ENCODE measurements at regions not wholly inside any gene's neighbourhood (a gene's known extent, or its start where the extent isn't known, plus 50 kb on each side); places are given as distances from the start of the nearest gene placed in this dataset.
A peak's percentile ranks its signal among the peaks of the same experiment; 100 is the strongest.
"Not testable (repeated sequence)": the region's sequence is repeated elsewhere in the genome, so short reads cannot be mapped to it uniquely, and the experiment has no call there.

DNA sequence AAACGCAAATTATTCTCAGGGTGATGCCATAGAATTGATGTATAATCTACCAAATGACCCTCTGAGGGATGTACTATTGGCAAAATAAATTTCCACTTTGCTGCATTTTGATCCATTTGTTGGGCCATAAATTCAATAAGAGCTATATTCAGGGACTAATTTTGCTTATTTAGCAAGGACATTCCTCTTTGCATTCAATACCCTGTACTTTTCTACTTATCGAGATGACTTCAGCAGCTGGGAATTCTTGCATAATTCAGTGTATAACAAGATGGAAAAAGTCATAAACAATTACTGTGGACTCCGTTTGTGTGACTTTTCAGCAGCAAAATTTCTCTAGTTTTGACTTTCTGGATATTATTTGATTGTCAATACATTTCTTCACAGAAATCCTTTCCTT lies 744.7 kb upstream of the CCDC179 start:
- H3K27ac ChIP-seq: no peak overlapping the region

DNA sequence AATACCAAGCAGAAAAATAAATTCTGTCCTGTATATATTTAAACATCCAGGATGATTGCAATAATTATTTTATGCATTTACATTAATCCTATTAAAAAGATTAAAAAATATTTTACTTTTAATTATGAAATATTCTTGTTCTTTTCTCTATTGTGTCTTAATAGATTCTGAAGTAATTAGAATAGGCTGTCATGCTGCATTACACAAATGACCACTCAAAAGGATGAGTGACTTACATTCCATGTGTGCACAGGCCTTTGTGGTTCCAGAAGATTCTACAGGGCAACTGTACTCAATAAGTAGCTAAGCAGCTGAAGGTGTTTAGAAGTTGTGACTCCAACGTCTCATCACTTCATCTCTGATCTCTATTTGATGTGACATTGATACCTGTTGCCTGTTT lies 745.9 kb upstream of the CCDC179 start:
- TF ChIP-seq, protein P1, sequence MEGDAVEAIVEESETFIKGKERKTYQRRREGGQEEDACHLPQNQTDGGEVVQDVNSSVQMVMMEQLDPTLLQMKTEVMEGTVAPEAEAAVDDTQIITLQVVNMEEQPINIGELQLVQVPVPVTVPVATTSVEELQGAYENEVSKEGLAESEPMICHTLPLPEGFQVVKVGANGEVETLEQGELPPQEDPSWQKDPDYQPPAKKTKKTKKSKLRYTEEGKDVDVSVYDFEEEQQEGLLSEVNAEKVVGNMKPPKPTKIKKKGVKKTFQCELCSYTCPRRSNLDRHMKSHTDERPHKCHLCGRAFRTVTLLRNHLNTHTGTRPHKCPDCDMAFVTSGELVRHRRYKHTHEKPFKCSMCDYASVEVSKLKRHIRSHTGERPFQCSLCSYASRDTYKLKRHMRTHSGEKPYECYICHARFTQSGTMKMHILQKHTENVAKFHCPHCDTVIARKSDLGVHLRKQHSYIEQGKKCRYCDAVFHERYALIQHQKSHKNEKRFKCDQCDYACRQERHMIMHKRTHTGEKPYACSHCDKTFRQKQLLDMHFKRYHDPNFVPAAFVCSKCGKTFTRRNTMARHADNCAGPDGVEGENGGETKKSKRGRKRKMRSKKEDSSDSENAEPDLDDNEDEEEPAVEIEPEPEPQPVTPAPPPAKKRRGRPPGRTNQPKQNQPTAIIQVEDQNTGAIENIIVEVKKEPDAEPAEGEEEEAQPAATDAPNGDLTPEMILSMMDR (IDR thresholded peaks at IDR 0.05): no peak
- no peak for TF ChIP-seq ZFX (IDR thresholded peaks at IDR 0.05; ENCODE audit: borderline replicate concordance)

More for the DNA sequence above, 744.7 kb upstream of the CCDC179 start:
- TF ChIP-seq ZFX (IDR thresholded peaks at IDR 0.05; ENCODE audit: borderline replicate concordance): no peak
- TF ChIP-seq, protein P1 (IDR thresholded peaks at IDR 0.05): no peak

DNA sequence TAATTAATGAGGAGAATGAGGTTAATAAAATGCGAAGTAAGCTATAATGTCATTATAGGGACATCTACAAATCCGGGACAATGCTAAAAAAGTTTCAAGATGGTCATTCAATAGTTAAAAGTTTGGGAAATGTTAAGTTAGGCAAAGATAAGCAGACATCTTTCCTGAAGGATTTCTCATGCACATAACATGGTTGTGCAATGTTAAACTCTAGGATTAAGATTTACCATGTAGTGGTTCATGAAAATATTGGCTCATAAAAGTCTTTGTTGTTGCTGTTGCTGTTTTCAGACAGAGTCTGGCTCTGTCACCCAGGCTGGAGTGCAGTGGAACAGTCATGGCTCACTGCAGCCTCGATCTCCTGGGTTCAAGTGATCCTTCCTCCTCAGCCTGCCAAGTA lies 751.5 kb upstream of the CCDC179 start:
- TF ChIP-seq, protein P1 (IDR thresholded peaks at IDR 0.05): no peak
- no peak for TF ChIP-seq ZFX (IDR thresholded peaks at IDR 0.05; ENCODE audit: borderline replicate concordance)
- H3K27ac ChIP-seq: no peak overlapping the region

More for the DNA sequence above, 745.9 kb upstream of the CCDC179 start:
- 0 out of 2 replicates have a peak overlapping the region, but pooled peaks have one; percentile 3 for H3K27ac ChIP-seq

DNA sequence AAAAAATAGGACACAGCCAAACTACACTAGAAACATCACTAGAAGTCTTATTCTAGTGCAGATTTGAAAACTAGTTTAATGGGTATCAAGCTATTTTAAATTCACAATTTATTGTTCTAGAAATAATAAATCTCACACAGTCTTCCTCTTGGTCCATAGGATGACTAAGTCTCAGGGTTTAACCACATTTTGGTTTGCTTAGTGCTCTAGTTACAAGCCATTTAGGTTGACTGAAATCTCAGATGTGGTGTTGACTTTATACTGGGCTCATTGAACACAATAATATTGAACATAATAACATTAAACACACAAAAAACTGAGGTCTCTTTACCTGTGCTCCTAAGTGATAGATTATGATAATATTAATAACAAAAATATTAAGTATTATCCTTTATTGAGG lies 760.3 kb upstream of the CCDC179 start:
- H3K27ac ChIP-seq: no peak overlapping the region
- TF ChIP-seq ZFX (IDR thresholded peaks at IDR 0.05; ENCODE audit: borderline replicate concordance): no peak

DNA sequence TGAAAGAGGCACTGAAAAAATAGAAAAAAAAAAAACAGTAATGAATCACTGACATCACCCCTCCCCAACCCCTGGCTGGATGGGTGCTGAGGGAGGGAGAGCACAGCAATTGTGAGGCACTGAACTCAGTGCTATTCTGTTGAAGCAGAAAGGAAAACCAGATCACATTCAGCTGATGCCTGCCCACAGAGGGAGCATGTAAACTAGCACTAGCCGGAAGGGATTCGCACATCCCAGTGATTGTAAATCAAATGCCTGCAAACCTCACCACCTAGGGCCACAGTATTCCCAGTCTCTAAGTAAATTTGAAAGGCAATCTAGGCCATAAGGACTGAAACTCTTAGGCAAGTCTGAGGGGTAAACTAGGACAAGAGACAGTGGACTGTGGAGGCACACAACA lies 772.0 kb upstream of the CCDC179 start:
- no peak overlapping the region for H3K27ac ChIP-seq
- TF ChIP-seq, protein P1 (IDR thresholded peaks at IDR 0.05): no peak
- TF ChIP-seq ZFX (IDR thresholded peaks at IDR 0.05; ENCODE audit: borderline replicate concordance): no peak

DNA sequence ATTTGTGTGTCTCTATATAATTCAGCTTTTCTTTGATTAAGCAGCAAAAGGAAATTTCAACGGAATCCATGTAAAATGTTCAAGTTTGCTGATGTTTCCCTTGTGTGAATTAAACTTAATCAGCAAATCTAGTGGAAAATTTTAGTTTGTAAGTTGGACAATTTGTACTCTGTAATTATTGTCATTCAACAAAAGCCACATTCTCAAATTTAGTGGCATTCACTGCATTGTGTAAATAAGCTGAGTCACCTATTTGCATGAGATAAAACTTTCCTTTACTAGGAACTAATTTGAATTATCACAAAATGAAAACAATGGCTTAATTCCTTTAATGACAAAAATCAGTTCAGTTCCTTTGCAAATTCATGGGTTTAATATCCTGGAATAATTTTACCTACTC lies 784.2 kb upstream of the CCDC179 start:
- TF ChIP-seq, protein P1 (IDR thresholded peaks at IDR 0.05): no peak
- no peak for TF ChIP-seq ZFX (IDR thresholded peaks at IDR 0.05; ENCODE audit: borderline replicate concordance)
- no peak overlapping the region for H3K27ac ChIP-seq

DNA sequence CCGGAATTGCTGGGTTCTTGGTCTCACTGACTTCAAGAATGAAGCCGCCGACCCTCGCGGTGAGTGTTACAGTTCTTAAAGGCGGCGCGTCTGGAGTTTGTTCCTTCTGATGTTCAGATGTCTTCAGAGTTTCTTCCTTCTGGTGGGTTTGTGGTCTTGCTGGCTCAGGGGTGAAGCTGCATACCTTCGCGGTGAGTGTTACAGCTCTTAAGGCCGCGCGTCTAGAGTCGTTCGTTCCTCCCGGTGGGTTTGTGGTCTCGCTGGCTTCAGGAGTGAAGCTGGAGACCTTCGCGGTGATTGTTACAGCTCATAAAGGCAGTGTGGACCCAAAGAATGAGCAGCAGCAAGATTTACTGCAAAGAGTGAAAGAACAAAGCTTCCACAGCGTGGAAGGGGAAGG lies 792.1 kb upstream of the CCDC179 start:
- H3K27ac ChIP-seq: not testable (repeated sequence)

DNA sequence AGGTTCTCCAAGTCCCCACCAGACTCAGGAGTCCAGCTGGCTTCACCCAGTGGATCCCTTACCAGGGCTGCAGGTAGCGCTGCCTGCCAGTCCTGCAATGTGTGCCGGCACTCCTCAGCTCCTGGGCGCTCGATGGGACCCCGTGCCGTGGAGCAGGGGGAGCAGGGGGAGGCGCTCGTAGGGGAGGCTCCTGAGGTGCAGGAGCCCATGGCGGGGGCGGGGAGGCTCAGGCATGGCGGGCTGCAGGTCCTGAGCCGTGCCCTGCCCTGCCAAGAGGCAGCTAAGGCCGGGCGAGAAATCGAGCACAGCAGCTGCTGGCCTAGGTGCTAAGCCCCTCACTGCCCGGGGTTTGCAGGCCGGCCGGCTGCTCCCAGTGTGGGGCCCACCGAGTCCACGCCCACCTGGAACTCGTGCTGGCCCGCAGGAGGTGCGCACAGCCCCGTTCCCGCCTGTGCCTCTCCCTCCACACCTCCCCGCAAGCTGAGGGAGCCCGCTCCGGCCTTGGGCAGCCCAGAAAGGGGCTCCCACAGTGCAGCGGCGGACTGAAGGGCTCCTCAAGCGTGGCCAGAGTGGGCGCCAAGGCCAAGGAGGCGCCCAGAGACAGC lies 792.9 kb upstream of the CCDC179 start:
- TF ChIP-seq, protein P1 (IDR thresholded peaks at IDR 0.05): no peak
- no peak for TF ChIP-seq ZFX (IDR thresholded peaks at IDR 0.05; ENCODE audit: borderline replicate concordance)
- H3K27ac ChIP-seq: no peak overlapping the region
